WTC11 (cell line): ENCODE measurements at regions not wholly inside any gene's neighbourhood (a gene's known extent, or its start where the extent isn't known, plus 50 kb on each side); places are given as distances from the start of the nearest gene placed in this dataset.

Source experiments
- GABPB1 ChIP-seq: sonication (generic); formaldehyde crosslinking; IDR thresholded peaks from 2 replicates; pipeline ENCODE4 v1.8.1; 2023; ENCODE audit warnings: mild to moderate bottlenecking, missing genetic modification reagents
- NR3C1 ChIP-seq: sonication (generic); formaldehyde crosslinking; conservative IDR thresholded peaks from 2 replicates; pipeline ENCODE4 v1.8.1; 2023; ENCODE audit warnings: low read depth, mild to moderate bottlenecking, missing genetic modification reagents
- TEAD4 ChIP-seq: sonication (generic); formaldehyde crosslinking; IDR thresholded peaks from 2 replicates; pipeline ENCODE4 v1.8.0; 2022; ENCODE audit warnings: mild to moderate bottlenecking, missing genetic modification reagents
- ZNF232 ChIP-seq: sonication (generic); formaldehyde crosslinking; IDR thresholded peaks from 2 replicates; pipeline ENCODE4 v1.8.0; 2022; ENCODE audit warnings: mild to moderate bottlenecking, missing genetic modification reagents
- TF ChIP-seq, protein P1 (sequence below): fragments of 200-600 bp; IDR thresholded peaks from 2 replicates; pipeline ENCODE4 v1.8.0; 2022; ENCODE audit warnings: antibody characterized with exemption

DNA sequence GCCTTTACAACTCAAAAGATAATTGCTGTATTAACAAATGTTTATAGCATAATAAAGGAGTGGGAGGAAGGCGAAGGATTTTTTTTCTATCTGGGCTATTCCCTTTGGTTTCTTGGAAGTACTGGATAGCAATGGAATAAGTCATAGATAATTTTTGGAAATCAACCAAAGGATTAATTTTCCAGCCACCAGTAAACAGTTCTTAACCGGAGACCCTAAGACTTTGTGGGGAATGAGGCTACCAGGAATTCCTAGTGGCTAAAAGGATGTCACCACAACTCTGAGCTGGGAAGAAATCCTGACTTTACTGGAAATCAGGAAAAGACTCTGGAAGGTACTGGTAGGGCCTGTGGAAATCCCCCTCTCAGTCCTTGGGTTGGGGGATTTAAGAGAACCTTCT lies 138.4 kb upstream of the RARB start:
- TF ChIP-seq, protein P1, sequence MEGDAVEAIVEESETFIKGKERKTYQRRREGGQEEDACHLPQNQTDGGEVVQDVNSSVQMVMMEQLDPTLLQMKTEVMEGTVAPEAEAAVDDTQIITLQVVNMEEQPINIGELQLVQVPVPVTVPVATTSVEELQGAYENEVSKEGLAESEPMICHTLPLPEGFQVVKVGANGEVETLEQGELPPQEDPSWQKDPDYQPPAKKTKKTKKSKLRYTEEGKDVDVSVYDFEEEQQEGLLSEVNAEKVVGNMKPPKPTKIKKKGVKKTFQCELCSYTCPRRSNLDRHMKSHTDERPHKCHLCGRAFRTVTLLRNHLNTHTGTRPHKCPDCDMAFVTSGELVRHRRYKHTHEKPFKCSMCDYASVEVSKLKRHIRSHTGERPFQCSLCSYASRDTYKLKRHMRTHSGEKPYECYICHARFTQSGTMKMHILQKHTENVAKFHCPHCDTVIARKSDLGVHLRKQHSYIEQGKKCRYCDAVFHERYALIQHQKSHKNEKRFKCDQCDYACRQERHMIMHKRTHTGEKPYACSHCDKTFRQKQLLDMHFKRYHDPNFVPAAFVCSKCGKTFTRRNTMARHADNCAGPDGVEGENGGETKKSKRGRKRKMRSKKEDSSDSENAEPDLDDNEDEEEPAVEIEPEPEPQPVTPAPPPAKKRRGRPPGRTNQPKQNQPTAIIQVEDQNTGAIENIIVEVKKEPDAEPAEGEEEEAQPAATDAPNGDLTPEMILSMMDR: no peak
- TF ChIP-seq GABPB1: no peak
- no peak for TF ChIP-seq NR3C1 (CRISPR knock-in tag)
- no peak for TF ChIP-seq TEAD4 (CRISPR knock-in tag)
- no peak for TF ChIP-seq ZNF232 (CRISPR knock-in tag)
